Stomach (tissue), 8 donors: ENCODE measurements at regions not wholly inside any gene's neighbourhood (a gene's known extent, or its start where the extent isn't known, plus 50 kb on each side); places are given as distances from the start of the nearest gene placed in this dataset.

Experiments used
- DNase-seq, 2 donors: peaks; one replicate each; pipeline versions ENCODE4 v3.0.0 to v3.0.0-alpha.2; 2013 to 2019
- H3K27ac ChIP-seq, 5 donors: fragments of 200-600 bp in 4 of 5; sonication (generic) in 4 of 5; one replicate each; pipeline ENCODE4 v1.5.1; 2013 to 2019; ENCODE audit warnings: mild to moderate bottlenecking in 1 of 5, moderate library complexity in 1 of 5
- H3K27me3 ChIP-seq, 3 donors: fragments of 200-600 bp; sonication (generic); one replicate each; pipeline ENCODE4 v1.5.1; 2017 to 2019; ENCODE audit warnings: mixed run types in 1 of 3
- H3K36me3 ChIP-seq, 4 donors: fragments of 200-600 bp; sonication (generic); 1 replicate in 3 of 4; 2 replicates in 1 of 4; pipeline ENCODE4 v1.5.1; 2016 to 2019
- H3K4me1 ChIP-seq, 4 donors: fragments of 200-600 bp; sonication (generic); one replicate each; pipeline ENCODE4 v1.5.1; 2016 to 2019
- H3K4me3 ChIP-seq, 4 donors: fragments of 200-600 bp; sonication (generic) in 3 of 4; one replicate each; pipeline ENCODE4 v1.5.1; 2016 to 2019; ENCODE audit warnings: mild to moderate bottlenecking in 1 of 4
- H3K9me3 ChIP-seq, 4 donors: fragments of 200-600 bp; sonication (generic); one replicate each; pipeline ENCODE4 v1.5.1; 2016 to 2019
- EP300 ChIP-seq: sonication (generic); formaldehyde crosslinking; IDR thresholded peaks from one replicate; pipeline ENCODE4 v1.6.1; 2017; ENCODE audit warnings: antibody characterized with exemption
- POLR2A ChIP-seq, 4 donors: fragments of 450-650 bp; IDR thresholded peaks; one replicate each; pipeline ENCODE4 v1.6.1; 2016; ENCODE audit warnings: antibody characterized with exemption in 4 of 4, control low read depth in 2 of 4, mild to moderate bottlenecking in 1 of 4, moderate library complexity in 1 of 4
- POLR2AphosphoS5 ChIP-seq, 3 donors: sonication (generic); formaldehyde crosslinking; IDR thresholded peaks; one replicate each; pipeline ENCODE4 v1.6.1; 2016; ENCODE audit warnings: antibody characterized with exemption in 3 of 3
- WGBS, 5 donors: extraction: QIAGEN DNeasy Blood & Tissue Kit in 3 of 5; methylation state at CpG; one replicate each; pipeline versions ENCODE4 v1.1.5 to v1.1.7; 2013 to 2018; 5-methylcytosine and 5-hydroxymethylcytosine counted together
- intact Hi-C: fragments of 100-400 bp; cut with DNase I; formaldehyde crosslinking; loops from one replicate; pipeline ENCODE4 v1.15.1; 2023; ENCODE audit warnings: low total_unique reads
- TF ChIP-seq, protein P1 (sequence below), 7 experiments: fragments of 450-650 bp in 4 of 7; fragments of 200-600 bp in 3 of 7; sonication (generic) in 3 of 7; IDR thresholded peaks; one replicate each; pipeline ENCODE4 v1.5.1; 2016 to 2019; ENCODE audit warnings: antibody characterized with exemption in 7 of 7, control low read depth in 2 of 7, mild to moderate bottlenecking in 1 of 7
- donor health status: healthy with polysubstance abuse.
- donor health status: Bipolar disorder and iron deficiency.
- donor health status: healthy.

DNA sequence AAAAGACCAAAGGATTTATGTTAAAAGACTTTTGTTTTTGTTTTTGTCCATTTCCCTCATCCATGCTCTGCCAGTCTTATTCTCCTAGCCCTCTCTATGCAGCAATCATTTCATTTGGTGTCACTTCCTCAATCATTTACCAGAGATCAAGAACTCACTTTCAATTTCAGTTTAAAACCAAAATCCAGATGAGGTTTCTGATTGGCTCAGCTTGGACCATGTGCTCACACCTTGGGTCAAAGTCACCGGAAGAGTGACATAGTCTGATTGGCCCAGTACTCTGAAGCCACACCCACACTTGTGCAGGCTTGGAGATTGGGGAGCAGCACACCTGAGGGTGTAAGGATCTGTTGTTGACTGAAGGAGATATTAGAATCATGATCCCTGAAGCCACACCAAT is 79.6 kb downstream of the TLR4 start:
- H3K4me1 ChIP-seq: peaks cover 0 to 24% (median 9%) of the 10 kb centered on the region in 4 donors
- H3K4me3 ChIP-seq: peak overlapping the region in 1 of 4 donors; percentile 40
- H3K27me3 ChIP-seq: no peaks in the 10 kb centered on the region
- DNase-seq: peak in 1 of 2 donors; percentile 26
- TF ChIP-seq POLR2AphosphoS5 (IDR thresholded peaks at IDR 0.05) (no peak), EP300 (no peak), POLR2A (IDR thresholded peaks at IDR 0.05) (no peak)
- TF ChIP-seq, protein P1, sequence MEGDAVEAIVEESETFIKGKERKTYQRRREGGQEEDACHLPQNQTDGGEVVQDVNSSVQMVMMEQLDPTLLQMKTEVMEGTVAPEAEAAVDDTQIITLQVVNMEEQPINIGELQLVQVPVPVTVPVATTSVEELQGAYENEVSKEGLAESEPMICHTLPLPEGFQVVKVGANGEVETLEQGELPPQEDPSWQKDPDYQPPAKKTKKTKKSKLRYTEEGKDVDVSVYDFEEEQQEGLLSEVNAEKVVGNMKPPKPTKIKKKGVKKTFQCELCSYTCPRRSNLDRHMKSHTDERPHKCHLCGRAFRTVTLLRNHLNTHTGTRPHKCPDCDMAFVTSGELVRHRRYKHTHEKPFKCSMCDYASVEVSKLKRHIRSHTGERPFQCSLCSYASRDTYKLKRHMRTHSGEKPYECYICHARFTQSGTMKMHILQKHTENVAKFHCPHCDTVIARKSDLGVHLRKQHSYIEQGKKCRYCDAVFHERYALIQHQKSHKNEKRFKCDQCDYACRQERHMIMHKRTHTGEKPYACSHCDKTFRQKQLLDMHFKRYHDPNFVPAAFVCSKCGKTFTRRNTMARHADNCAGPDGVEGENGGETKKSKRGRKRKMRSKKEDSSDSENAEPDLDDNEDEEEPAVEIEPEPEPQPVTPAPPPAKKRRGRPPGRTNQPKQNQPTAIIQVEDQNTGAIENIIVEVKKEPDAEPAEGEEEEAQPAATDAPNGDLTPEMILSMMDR (IDR thresholded peaks at IDR 0.05): no peak
- WGBS, 5 donors: 36 to 81% (median 60%) methylated on average over 1 of the region's 1 CpG
- intact Hi-C loops: no loop called here
- no peaks in the 10 kb centered on the region for H3K36me3 ChIP-seq
- no peaks in the 10 kb centered on the region for H3K9me3 ChIP-seq
- H3K27ac ChIP-seq: peak overlapping the region in 2 of 5 donors; percentile 50 to 57

DNA sequence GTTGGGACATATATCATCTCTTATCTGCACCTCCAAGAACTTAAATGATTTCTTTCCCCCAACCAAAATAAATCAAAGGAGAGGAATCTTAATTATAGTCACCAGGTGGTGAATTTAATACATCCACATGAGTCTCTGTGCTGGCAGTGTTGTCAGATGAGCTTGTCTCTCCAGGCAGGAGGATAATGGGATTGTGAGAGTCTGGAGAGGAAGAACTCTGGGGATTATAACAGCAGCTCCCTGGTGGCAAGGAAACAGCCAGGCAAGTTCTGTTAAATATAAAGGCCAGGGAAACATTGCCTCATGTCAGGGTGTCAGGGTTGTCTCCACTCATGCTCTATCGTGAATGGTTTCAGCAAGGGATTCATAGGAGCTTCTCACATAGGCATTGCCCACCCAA is 80.8 kb downstream of the TLR4 start:
- no peak for DNase-seq
- no peaks in the 10 kb centered on the region for H3K36me3 ChIP-seq
- intact Hi-C loops: no loop called here
- no peak for TF ChIP-seq POLR2AphosphoS5 (IDR thresholded peaks at IDR 0.05)
- no peak for TF ChIP-seq POLR2A (IDR thresholded peaks at IDR 0.05)
- TF ChIP-seq, protein P1 (IDR thresholded peaks at IDR 0.05): no peak
- TF ChIP-seq EP300: no peak
- H3K4me3 ChIP-seq: no peak overlapping the region
- H3K27me3 ChIP-seq: no peaks in the 10 kb centered on the region
- H3K4me1 ChIP-seq: peaks cover 0 to 17% (median 9%) of the 10 kb centered on the region in 4 donors
- WGBS, 5 donors: 43 to 86% (median 67%) methylated on average over 1 of the region's 1 CpG
- no peak overlapping the region for H3K27ac ChIP-seq
- H3K9me3 ChIP-seq: no peaks in the 10 kb centered on the region

DNA sequence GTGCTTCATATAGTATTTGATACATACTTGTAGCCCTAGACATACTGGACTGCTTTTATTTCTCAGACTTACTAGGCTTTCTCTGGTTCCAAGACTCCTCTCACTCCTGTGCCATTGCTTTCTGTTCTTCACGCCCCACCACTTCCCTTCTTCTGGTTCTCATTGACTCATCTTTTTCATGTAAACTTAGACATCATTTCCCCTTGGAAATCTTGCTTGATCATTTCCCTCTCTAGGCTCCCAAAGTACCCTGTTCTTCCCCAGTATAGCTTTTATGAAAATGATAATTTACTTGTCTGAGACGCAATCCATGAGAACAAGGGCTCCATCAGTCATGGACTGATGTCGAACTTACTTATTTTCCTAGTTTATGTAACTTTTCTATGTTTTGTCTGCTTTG is 83.5 kb downstream of the TLR4 start:
- intact Hi-C loops: no loop called here
- Histone ChIP-seq H3K9me3 (peaks cover 0 to 5% (median 0%) of the 10 kb centered on the region in 4 donors), H3K4me3 (no peak overlapping the region), H3K27me3 (no peaks in the 10 kb centered on the region), H3K4me1 (peaks cover 0 to 13% (median 8%) of the 10 kb centered on the region in 4 donors), H3K27ac (no peak overlapping the region), H3K36me3 (no peaks in the 10 kb centered on the region)
- DNase-seq: no peak
- TF ChIP-seq POLR2AphosphoS5 (IDR thresholded peaks at IDR 0.05) (no peak), POLR2A (IDR thresholded peaks at IDR 0.05) (no peak), EP300 (no peak)
- TF ChIP-seq, protein P1 (IDR thresholded peaks at IDR 0.05): no peak
- WGBS, 5 donors: 64 to 77% (median 72%) methylated on average over 3 of the region's 3 CpGs

DNA sequence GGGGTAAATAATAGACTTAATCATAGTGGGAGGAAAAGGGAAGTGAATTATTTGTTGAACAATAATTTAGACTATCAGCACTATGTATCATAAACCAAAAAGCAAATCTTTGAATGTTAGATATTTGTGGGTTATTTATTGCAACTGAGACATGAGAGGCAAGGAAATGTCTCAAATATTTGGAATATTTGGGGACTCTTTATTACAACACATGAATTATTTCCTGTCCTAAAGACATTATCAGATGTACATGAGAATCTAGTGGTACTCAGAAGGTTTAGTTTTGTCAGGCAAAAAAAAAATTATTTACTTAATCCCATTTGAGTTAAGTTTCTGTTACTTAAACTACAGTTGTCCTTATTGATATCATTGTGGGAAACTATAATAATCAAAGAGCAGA is 91.1 kb downstream of the TLR4 start:
- Histone ChIP-seq H3K4me3 (no peak overlapping the region), H3K27me3 (peaks cover 0 to 3% (median 0%) of the 10 kb centered on the region in 3 donors), H3K27ac (no peak overlapping the region), H3K4me1 (no peaks in the 10 kb centered on the region), H3K36me3 (no peaks in the 10 kb centered on the region), H3K9me3 (peaks cover 0 to 5% (median 0%) of the 10 kb centered on the region in 4 donors)
- TF ChIP-seq POLR2AphosphoS5 (IDR thresholded peaks at IDR 0.05): no peak
- no peak for TF ChIP-seq EP300
- TF ChIP-seq, protein P1 (IDR thresholded peaks at IDR 0.05): no peak
- TF ChIP-seq POLR2A (IDR thresholded peaks at IDR 0.05): no peak
- intact Hi-C loops: no loop called here
- DNase-seq: no peak
